ENCODE measurements at regions not wholly inside any gene's neighbourhood (a gene's known extent, or its start where the extent isn't known, plus 50 kb on each side); places are given as distances from the start of the nearest gene placed in this dataset.

GRCh38 chr5:157911568-157911967 is 52.6 kb upstream of the CLINT1 start:
- ATAC-seq (no peak), DNase-seq (ENCODE audit: low spot score in 2 of 2) (no peak)
- Mint-ChIP-seq H3K4me3 (no peak overlapping the region), H3K27ac (no peak overlapping the region), H3K36me3 (no peaks in the 10 kb centered on the region), H3K4me1 (no peaks in the 10 kb centered on the region), H3K9me3 (no peaks in the 10 kb centered on the region)

Data from stimulated activated effector memory CD8-positive, alpha-beta T cell treated with anti-CD3 and anti-CD28 coated beads, Interleukin-12 subunit alpha, Interleukin-12 subunit beta, amount 100 ng/mL, for 72 hours (primary cell).